ENCODE measurements at regions not wholly inside any gene's neighbourhood (a gene's known extent, or its start where the extent isn't known, plus 50 kb on each side); places are given as distances from the start of the nearest gene placed in this dataset.

- H3K4me1 ChIP-seq (ENCODE audit: control insufficient read depth in 5 of 5, insufficient read depth in 5 of 5, low read length in 5 of 5), result no peaks in the 10 kb centered on the region
- H3K27ac ChIP-seq (ENCODE audit: low read depth in 1 of 2, low read length in 1 of 2), result no peak overlapping the region
- ATAC-seq (ENCODE audit: insufficient read depth, low FRiP score), result no peak
- no peak for TF ChIP-seq CTCF (IDR thresholded peaks at IDR 0.05; ENCODE audit: control extremely low read depth, extremely low read depth)
- no peak overlapping the region for H3K9ac ChIP-seq (ENCODE audit: insufficient read depth in 1 of 2, low read length in 2 of 2)
- H3K36me3 ChIP-seq (ENCODE audit: control insufficient read depth in 4 of 4, insufficient read depth in 4 of 4, low read length in 4 of 4), result no peaks in the 10 kb centered on the region
- no peaks in the 10 kb centered on the region for H3K27me3 ChIP-seq (ENCODE audit: control insufficient read depth in 3 of 3, insufficient read depth in 3 of 3, low read length in 2 of 3)
- H3K4me3 ChIP-seq, result no peak overlapping the region
- no peak for DNase-seq
- H3K9me3 ChIP-seq (ENCODE audit: control insufficient read depth in 4 of 4, insufficient read depth in 3 of 4, low read length in 3 of 4), result no peaks in the 10 kb centered on the region
- 82 to 85% methylated on average over 1 of the region's 1 CpG for WGBS, 2 donors
Measured at GRCh38 chr4:132859929-132860328, 289.2 kb upstream of the PCDH10 start.

- no peak for TF ChIP-seq CTCF (IDR thresholded peaks at IDR 0.05; ENCODE audit: control extremely low read depth, extremely low read depth)
- H3K4me3 ChIP-seq, result no peak overlapping the region
- no peaks in the 10 kb centered on the region for H3K9me3 ChIP-seq (ENCODE audit: control insufficient read depth in 4 of 4, insufficient read depth in 3 of 4, low read length in 3 of 4)
- DNase-seq (no peak), ATAC-seq (ENCODE audit: insufficient read depth, low FRiP score) (no peak)
- no peaks in the 10 kb centered on the region for H3K4me1 ChIP-seq (ENCODE audit: control insufficient read depth in 5 of 5, insufficient read depth in 5 of 5, low read length in 5 of 5)
- H3K9ac ChIP-seq (ENCODE audit: insufficient read depth in 1 of 2, low read length in 2 of 2), result no peak overlapping the region
- H3K27me3 ChIP-seq (ENCODE audit: control insufficient read depth in 3 of 3, insufficient read depth in 3 of 3, low read length in 2 of 3), result no peaks in the 10 kb centered on the region
- H3K36me3 ChIP-seq (ENCODE audit: control insufficient read depth in 4 of 4, insufficient read depth in 4 of 4, low read length in 4 of 4), result no peaks in the 10 kb centered on the region
- no peak overlapping the region for H3K27ac ChIP-seq (ENCODE audit: low read depth in 1 of 2, low read length in 1 of 2)
Measured at GRCh38 chr4:132860976-132861375, 288.1 kb upstream of the PCDH10 start.

- no peak for ATAC-seq (ENCODE audit: insufficient read depth, low FRiP score)
Measured at GRCh38 chr4:132863619-132864018, 285.5 kb upstream of the PCDH10 start.

More at GRCh38 chr4:132863619-132864018, 285.5 kb upstream of the PCDH10 start:
- H3K36me3 ChIP-seq (ENCODE audit: control insufficient read depth in 4 of 4, insufficient read depth in 4 of 4, low read length in 4 of 4), result no peaks in the 10 kb centered on the region
- DNase-seq, result no peak
- no peak for TF ChIP-seq CTCF (IDR thresholded peaks at IDR 0.05; ENCODE audit: control extremely low read depth, extremely low read depth)
- no peaks in the 10 kb centered on the region for H3K4me1 ChIP-seq (ENCODE audit: control insufficient read depth in 5 of 5, insufficient read depth in 5 of 5, low read length in 5 of 5)
- no peak overlapping the region for H3K9ac ChIP-seq (ENCODE audit: insufficient read depth in 1 of 2, low read length in 2 of 2)
- WGBS, 2 donors, result 88 to 100% methylated on average over 1 of the region's 1 CpG
- no peak overlapping the region for H3K27ac ChIP-seq (ENCODE audit: low read depth in 1 of 2, low read length in 1 of 2)
- peaks cover 0 to 6% (median 0%) of the 10 kb centered on the region in 4 donors for H3K9me3 ChIP-seq (ENCODE audit: control insufficient read depth in 4 of 4, insufficient read depth in 3 of 4, low read length in 3 of 4)
- H3K27me3 ChIP-seq (ENCODE audit: control insufficient read depth in 3 of 3, insufficient read depth in 3 of 3, low read length in 2 of 3), result no peaks in the 10 kb centered on the region
- no peak overlapping the region for H3K4me3 ChIP-seq
